ENCODE measurements at regions not wholly inside any gene's neighbourhood (a gene's known extent, or its start where the extent isn't known, plus 50 kb on each side); places are given as distances from the start of the nearest gene placed in this dataset.

DNA sequence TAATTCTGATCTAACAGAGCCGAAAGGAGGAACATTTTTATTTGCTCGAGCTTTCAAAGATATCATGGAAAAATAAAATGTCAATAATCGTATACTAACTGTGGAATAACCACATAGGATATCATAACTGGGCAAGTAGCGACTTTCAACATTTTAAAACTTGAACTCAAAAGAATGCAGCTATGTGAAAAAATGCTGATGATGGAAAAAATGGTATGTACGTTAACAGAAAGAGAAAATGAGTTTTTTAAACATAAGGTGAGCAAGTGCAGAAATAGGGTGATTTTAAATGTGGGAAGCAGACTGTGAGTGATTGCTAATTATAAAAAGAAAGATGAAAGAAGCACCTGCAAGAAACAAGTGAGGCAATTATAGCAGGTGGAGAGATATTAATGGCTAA is 238.3 kb upstream of the HSF2 start:
- TF ChIP-seq CTCF (IDR thresholded peaks at IDR 0.05) = no peak
- Mint-ChIP-seq H3K36me3 (ENCODE audit: low read depth) (no peaks in the 10 kb centered on the region), H3K27ac (no peak overlapping the region), H3K9me3 (peaks cover 21% of the 10 kb centered on the region), H3K4me1 (no peaks in the 10 kb centered on the region), H3K4me3 (no peak overlapping the region), H3K27me3 (ENCODE audit: low read depth, poor library complexity) (peaks cover 3% of the 10 kb centered on the region)
- no peak for DNase-seq

- no peak overlapping the region for H3K27ac Mint-ChIP-seq
- no peaks in the 10 kb centered on the region for H3K4me1 Mint-ChIP-seq
- no peak overlapping the region for H3K4me3 Mint-ChIP-seq
- no peaks in the 10 kb centered on the region for H3K27me3 Mint-ChIP-seq (ENCODE audit: low read depth, poor library complexity)
- TF ChIP-seq CTCF (IDR thresholded peaks at IDR 0.05) = no peak
- no peak for DNase-seq
- peaks cover 21% of the 10 kb centered on the region for H3K9me3 Mint-ChIP-seq
- no peaks in the 10 kb centered on the region for H3K36me3 Mint-ChIP-seq (ENCODE audit: low read depth)
These were observed 234.4 kb upstream of the HSF2 start for GRCh38 chr6:122165014-122165413.

DNA sequence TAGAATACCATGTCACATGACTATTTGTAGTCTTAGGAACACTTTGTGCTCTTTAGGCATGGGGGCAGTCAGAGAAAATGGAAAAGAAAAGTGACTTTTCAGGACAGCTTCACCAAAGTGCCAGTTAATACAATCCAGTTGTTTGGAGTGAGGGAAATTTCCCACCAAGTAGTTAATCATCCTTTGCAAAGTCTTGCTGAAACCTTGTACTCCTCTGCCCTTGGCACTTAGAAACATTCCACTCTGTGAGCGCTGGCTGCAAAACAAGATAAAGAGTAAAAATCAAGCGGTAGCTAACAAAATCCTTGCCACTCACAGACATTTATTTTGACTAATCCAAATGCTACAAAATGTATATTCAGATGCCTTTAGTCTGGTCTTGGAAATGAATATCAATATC is 229.2 kb upstream of the HSF2 start:
- Mint-ChIP-seq H3K9me3 (no peaks in the 10 kb centered on the region), H3K36me3 (ENCODE audit: low read depth) (no peaks in the 10 kb centered on the region), H3K27ac (no peak overlapping the region), H3K4me3 (no peak overlapping the region), H3K27me3 (ENCODE audit: low read depth, poor library complexity) (no peaks in the 10 kb centered on the region), H3K4me1 (no peaks in the 10 kb centered on the region)
- TF ChIP-seq CTCF (IDR thresholded peaks at IDR 0.05) = no peak
- DNase-seq = no peak

DNA sequence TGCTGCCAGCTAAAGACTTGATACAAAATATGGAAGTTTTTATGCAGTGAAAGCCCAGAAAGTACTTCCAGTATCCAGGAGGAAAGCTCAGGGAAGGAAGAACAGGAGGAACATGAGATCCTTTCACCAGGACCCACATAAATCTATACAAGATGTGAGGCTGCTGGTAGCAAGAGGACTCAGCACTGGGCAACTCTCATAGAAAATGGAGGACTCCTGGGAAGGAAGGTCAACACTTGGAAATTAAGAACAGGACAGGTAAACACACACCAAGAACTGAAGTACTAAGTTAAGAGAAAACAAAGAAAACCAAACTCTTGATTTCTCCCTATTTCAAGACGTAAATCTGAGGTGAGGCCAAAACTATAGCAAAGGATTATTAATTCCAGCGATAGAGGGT is 220.5 kb upstream of the HSF2 start:
- Mint-ChIP-seq H3K27me3 (ENCODE audit: low read depth, poor library complexity) (no peaks in the 10 kb centered on the region), H3K27ac (no peak overlapping the region), H3K9me3 (no peaks in the 10 kb centered on the region), H3K4me1 (peaks cover 5% of the 10 kb centered on the region), H3K4me3 (no peak overlapping the region), H3K36me3 (ENCODE audit: low read depth) (no peaks in the 10 kb centered on the region)
- TF ChIP-seq CTCF (IDR thresholded peaks at IDR 0.05) = no peak
- no peak for DNase-seq

DNA sequence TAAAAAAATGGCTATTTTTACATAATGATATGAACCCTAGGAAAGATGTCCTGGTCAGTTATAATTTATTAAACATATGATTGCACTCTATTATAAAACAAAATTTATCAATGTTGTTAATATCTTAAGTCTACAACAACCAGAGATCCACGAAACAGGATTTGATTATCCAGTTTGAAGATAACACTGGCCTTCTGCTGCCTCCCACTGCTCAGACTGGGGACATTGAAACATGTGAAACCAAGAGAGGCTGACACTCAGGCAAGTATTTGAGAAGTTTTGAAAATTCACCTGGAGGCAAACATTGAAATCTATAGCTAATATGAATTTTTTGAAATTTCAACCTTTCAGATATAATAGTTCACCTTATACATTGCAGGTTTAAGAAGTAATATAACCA is 219.3 kb upstream of the HSF2 start:
- no peaks in the 10 kb centered on the region for H3K36me3 Mint-ChIP-seq (ENCODE audit: low read depth)
- no peak overlapping the region for H3K4me3 Mint-ChIP-seq
- H3K4me1 Mint-ChIP-seq = peaks cover 5% of the 10 kb centered on the region
- TF ChIP-seq CTCF (IDR thresholded peaks at IDR 0.05) = no peak
- H3K9me3 Mint-ChIP-seq = no peaks in the 10 kb centered on the region
- no peak for DNase-seq
- H3K27me3 Mint-ChIP-seq (ENCODE audit: low read depth, poor library complexity) = no peaks in the 10 kb centered on the region
- H3K27ac Mint-ChIP-seq = no peak overlapping the region

DNA sequence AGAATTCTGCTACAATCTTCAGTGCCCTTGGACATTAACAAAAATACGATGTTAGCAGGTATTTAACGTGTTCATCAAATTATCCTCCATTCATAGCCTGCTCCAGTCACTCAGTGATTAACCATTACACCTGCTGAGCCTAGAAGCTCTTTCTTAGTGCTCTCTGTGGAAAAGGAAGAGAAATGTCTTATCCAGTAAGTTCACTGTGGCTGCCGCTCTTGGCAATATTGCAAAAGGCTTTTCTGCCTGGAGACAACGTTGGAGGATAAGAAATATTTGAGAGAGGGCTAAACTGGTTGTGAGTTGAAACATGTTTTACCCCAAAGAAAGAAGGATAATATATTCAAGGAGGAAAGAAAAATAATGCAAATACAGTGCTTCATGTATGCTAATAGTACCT is 217.4 kb upstream of the HSF2 start:
- Mint-ChIP-seq H3K4me1 (peaks cover 5% of the 10 kb centered on the region), H3K4me3 (no peak overlapping the region), H3K9me3 (no peaks in the 10 kb centered on the region), H3K27ac (no peak overlapping the region), H3K27me3 (ENCODE audit: low read depth, poor library complexity) (no peaks in the 10 kb centered on the region), H3K36me3 (ENCODE audit: low read depth) (no peaks in the 10 kb centered on the region)
- DNase-seq = no peak
- no peak for TF ChIP-seq CTCF (IDR thresholded peaks at IDR 0.05)

Data from nephron progenitor cell (in vitro differentiated cells).